HG03135 (cell line): ENCODE measurements at regions not wholly inside any gene's neighbourhood (a gene's known extent, or its start where the extent isn't known, plus 50 kb on each side); places are given as distances from the start of the nearest gene placed in this dataset.

Source experiments
- ATAC-seq: cut with Tn5 transposase; IDR thresholded peaks from one replicate; pipeline ENCODE4 v1.9.1; 2021; ENCODE audit warnings: mild to moderate bottlenecking, moderate library complexity; ENCODE audit not compliant: unreplicated experiment

DNA sequence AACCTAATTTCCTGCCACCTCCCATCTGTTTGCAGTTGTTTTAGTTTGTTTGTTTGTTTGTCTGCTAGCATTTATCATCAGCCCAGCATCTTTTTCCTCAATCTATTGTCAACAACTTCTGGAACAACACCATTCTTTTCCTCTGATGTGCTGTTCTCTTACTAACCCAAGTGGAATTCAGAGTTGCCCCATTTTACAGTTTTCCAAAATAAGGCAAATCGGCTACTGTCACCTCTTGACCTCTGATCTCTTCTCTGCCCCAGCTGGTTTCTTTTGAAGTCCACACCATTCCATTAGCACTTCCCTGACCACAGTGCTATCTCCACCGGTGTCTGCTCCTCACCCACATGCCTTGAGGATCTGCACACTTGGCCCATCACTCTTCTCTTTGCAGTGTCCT lies 102.4 kb downstream of the EFNB2 start:
- no peak for ATAC-seq

- no peak for ATAC-seq
Measured at GRCh38 chr13:106432636-106433035, 102.8 kb downstream of the EFNB2 start.

DNA sequence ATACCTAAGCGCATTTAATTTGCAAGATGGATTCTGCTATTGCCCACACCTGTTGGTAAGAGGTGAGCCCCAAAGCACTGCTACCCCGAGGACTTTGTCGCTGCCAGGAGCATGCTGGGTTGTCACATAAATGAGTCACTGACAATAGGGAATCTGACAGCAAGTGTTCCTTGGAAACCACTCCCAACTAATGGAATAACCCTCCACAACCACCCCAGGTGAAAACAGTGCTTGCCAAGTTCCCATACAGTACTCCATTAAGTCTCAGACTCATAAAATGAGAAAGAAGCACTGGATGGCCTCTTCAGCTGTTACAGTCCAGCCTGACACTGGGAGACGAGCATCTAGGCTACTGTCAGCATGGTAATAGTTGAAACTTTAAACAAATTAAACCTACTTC lies 108.6 kb downstream of the EFNB2 start:
- no peak for ATAC-seq

DNA sequence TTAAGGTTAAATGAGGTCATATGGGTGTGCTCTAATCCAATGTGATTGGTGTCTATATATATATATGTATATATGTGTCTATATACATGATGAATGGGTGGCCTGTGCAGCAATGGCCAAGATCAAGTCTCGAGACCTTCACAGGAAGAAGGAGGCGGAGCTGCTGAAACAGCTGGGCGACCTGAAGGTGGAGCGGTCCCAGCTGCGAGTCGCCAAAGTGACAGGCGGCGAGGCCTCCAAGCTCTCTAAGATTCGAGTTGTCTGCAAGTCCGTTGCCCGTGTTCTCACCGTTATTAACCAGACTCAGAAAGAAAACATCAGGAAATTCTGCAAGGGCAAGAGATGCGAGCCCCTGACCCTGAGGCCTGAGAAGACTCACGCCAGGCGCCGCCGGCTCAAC lies 109.8 kb downstream of the EFNB2 start:
- ATAC-seq = no peak

- ATAC-seq = no peak
Measured at GRCh38 chr13:106424805-106425204, 110.7 kb downstream of the EFNB2 start.

GRCh38 chr13:106423530-106423929 lies 111.9 kb downstream of the EFNB2 start:
- no peak for ATAC-seq

DNA sequence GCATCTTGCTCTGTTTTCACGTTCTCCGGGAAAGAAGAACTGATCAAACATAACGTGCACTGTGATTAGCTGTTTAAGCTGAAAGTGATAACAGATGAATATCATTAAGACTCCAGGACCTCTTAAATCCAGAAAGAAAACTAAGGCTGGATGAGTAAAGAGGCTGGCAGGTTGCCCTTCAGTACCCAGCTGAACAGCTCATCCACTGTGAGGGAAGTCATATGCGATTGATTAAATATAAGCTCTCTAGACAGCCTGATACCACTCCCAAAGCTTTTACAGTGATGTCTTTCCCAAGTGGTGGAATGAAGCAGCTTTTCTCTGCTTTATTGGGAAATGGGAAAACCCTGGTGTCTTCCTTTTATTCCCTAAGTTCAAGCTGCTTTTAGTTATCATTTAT lies 116.9 kb downstream of the EFNB2 start:
- no peak for ATAC-seq

DNA sequence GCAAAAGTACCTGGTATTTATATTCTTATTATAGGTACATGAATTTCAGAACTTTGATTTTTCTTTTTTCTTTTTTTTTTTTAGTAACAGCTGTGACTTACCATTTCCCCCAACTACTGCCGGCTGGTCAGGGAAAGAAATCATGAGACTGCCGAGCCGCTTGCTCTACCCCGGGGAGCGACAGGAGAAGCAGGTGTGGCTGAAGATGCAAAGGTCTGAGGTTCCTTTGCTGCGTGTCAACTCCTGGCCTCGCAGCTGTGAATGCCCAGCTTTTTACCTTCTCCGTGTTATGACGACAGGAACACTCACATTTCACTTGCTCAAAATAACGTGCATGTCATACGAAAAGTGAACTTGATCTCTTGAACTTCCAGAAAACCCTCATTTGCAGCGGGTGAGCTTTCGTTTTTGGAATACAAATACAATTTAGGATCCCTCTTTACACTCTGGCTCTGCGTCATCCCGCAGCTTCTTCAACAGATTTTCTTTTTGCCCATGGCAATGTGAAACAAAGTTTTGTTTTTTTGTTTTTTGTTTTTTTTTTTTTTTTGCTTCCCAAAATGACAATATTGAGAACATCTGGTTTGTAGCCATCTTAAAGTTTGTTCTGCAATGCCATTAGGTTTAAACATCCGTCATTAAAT lies 117.9 kb downstream of the EFNB2 start:
- no peak for ATAC-seq

DNA sequence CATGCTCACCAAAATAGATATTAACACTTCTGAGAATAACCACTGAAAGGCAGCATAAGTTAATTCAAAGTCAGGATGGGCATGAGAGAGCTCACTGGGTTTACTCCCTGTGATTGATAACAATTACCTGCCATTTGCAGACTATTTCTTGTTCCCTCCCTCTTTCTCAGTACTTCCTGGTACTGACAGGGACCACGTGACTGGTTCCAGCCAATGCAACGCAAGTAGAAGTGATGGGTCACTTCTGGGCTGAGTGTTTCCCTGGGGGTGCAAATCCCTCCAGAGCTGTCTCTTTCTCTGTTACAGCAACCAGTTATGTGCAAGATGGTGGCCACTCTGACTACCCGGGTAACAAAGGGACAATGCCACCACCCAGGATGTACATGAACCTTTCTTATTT lies 118.8 kb downstream of the EFNB2 start:
- ATAC-seq = no peak

GRCh38 chr13:106415971-106416370 lies 119.5 kb downstream of the EFNB2 start:
- no peak for ATAC-seq

DNA sequence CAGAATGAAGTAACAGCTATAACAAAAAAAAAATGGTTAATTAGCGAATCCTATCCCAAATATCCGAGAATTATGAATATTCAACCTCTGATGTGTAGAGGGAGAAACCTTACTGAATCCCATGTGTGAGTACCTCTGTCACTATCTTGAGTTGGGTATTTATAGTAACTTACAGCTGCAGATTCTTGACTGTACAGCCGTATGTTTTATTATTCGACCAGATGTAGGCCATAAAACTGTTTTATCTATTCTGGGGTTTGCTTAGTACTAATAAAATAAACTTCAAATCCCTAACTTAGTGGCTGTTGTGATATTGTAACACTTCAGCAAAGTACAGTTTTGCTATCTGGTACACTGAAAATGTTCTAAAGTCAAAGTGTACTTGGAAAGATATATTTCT lies 120.0 kb downstream of the EFNB2 start:
- ATAC-seq = no peak

DNA sequence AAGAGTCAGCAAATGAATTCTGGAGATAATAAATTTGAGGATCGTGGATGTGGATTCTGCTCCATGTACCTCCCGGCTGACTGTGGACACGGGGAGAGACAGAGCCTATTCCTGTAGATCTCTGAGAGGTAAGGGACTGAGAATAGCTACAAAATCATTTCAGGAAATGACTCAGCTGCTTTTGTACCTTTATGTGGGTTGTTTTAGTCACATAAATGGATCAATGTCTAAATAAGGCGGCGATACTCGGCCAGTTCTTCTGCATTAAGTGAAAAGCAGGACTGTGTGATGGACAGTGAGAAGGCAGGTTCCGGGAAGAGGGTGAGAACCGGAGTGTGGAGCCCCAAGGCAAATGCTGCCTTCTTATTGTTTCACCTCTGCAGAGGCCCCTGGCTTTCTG lies 128.1 kb downstream of the EFNB2 start:
- no peak for ATAC-seq

DNA sequence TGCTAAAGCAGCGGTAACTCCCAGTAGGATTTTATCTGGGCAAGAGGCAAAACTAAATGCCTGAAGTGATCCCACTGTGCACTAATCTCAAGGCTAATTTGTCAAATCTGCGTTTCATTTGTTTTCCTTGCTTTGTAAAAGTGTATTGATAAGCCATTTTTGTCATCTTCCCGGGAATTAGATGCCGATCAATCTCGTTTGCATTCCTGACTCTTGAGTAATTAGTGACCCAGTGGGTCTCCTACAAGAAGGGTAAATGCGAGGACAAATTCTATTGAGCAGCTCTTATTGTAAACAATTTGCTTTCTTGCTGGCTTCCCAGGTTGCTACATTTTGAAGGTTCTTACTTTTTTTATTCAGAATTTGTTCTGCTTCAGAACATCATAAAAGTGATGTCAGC lies 129.7 kb downstream of the EFNB2 start:
- ATAC-seq = no peak

DNA sequence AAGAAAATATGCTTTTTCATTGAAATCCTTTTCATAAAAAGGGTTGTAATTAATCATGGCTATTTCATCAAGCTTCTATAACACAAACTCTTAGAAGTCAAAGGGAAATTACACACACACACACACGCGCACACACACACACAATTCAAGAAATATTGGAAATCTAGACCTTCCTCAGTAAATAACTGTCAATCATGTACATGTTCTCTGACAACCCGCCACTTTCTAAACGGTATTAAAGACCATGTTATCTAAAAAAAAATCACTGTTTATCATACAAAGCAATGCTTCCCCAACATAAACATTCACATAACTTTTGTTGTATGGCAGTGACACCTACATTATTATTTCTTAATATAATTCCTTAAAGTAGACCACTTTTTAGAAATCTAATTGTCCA lies 132.2 kb downstream of the EFNB2 start:
- no peak for ATAC-seq

DNA sequence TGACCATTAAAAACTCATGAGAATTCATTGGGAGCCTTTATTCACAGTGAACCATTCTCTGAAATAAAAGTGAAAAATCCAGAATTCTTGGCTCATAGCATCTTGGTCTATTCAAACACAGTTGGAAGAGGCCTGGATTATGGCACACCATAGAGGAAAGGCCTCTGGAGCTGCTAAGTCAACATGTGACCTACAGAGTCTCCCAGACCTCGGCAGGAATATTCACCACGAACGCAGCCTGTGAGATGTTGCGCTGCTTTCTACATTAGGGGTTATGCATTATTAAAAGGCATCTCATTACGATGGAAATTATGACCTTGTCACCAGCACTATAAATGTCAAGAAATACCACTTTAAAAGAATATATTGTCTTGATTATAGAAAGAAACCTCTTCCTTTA lies 132.6 kb downstream of the EFNB2 start:
- ATAC-seq = no peak

- no peak for ATAC-seq
Measured at GRCh38 chr13:106401081-106401480, 134.4 kb downstream of the EFNB2 start.

DNA sequence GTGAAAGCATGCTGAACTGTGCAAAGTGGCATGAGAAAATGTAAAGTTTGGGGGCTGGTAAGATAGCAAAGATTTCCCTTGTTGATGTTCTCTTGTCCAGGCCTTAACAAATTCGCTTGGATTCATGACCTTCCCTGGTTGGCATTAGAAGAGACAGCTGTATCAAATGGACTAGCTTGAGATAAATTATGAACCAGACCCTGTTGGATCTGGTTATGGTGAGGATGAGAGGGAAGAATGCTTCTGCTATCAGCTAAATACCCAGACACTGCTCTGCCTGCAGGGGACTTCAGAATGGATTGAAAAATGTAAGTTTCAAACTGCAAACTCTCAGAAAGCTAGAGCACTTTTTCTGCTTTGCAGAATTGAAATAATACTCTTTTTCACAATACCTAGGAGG lies 135.2 kb downstream of the EFNB2 start:
- no peak for ATAC-seq

- no peak for ATAC-seq
Measured at GRCh38 chr13:106398289-106398688, 137.2 kb downstream of the EFNB2 start.

- no peak for ATAC-seq
Measured at GRCh38 chr13:106393776-106394175, 141.7 kb downstream of the EFNB2 start.

- no peak for ATAC-seq
Measured at GRCh38 chr13:106391681-106392080, 143.8 kb downstream of the EFNB2 start.

DNA sequence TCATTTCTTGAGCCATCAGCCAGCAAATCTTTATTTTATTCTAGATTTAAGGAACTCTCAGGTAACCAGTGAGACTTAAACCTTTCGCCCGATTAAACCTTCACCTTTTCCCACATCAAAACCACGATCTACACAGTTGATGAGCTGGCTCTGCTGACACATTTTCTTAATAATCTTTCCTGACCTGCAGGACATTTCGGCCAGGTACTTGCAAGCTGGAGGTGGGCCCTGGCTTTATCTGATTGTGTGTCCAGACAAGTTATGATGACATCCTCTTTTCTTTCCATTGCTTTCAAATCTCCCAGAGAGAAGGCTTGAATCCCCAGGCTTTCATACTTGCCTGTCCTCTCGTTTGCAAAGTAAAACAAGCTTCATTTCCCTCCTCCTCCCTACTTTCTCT lies 144.2 kb downstream of the EFNB2 start:
- no peak for ATAC-seq

DNA sequence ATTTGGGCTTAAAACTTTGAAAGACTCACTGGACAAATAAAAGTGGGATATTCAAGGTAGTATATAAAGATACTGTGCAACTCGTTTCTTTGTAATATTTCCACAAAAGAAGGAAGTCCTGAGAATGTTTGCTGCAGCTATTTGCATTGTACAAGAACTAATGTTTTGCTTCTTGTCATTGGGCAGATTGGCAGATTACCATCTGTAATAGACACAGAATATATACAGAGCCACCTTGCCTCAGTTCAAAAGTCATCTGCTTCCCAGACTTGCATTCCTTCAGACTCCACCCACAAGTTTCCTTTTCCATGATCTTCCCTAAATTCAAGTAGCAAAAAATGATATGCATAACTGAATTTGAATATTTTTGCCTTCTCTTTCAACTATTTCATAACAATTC lies 145.1 kb downstream of the EFNB2 start:
- no peak for ATAC-seq

- ATAC-seq = no peak
Measured at GRCh38 chr13:106385654-106386053, 149.8 kb downstream of the EFNB2 start.

GRCh38 chr13:106384516-106384915 lies 150.9 kb downstream of the EFNB2 start:
- ATAC-seq = no peak
